Body of pancreas (tissue), 4 donors: ENCODE measurements at regions not wholly inside any gene's neighbourhood (a gene's known extent, or its start where the extent isn't known, plus 50 kb on each side); places are given as distances from the start of the nearest gene placed in this dataset.

ENCODE experiments used
- CTCF ChIP-seq, 7 experiments: fragments of 450-650 bp in 4 of 7; fragments of 200-600 bp in 3 of 7; sonication (generic) in 3 of 7; IDR thresholded peaks; one replicate each; pipeline ENCODE4 v1.5.1; 2016 to 2019; ENCODE audit warnings: antibody characterized with exemption in 7 of 7
- POLR2A ChIP-seq, 3 donors: fragments of 450-650 bp; IDR thresholded peaks; one replicate each; pipeline ENCODE4 v1.6.1; 2016; ENCODE audit warnings: antibody characterized with exemption in 3 of 3, mild to moderate bottlenecking in 2 of 3

GRCh38 chr6:68012822-68013221, 622.3 kb upstream of the ADGRB3 start:
- TF ChIP-seq CTCF (IDR thresholded peaks at IDR 0.05) (no peak), POLR2A (IDR thresholded peaks at IDR 0.05) (no peak)
